OCI-LY1 (cell line): ENCODE measurements at regions not wholly inside any gene's neighbourhood (a gene's known extent, or its start where the extent isn't known, plus 50 kb on each side); places are given as distances from the start of the nearest gene placed in this dataset.

Source experiments
- H2AFZ ChIP-seq: fragments of 200-600 bp; sonication (generic), shearing (Covaris generic); 2 replicates; pipeline ENCODE4 v1.6.0; 2014; ENCODE audit warnings: antibody characterized with exemption, mild to moderate bottlenecking, low read length
- H3F3A ChIP-seq: fragments of 200-600 bp; sonication (generic), shearing (Covaris generic); 2 replicates; pipeline ENCODE4 v1.6.0; 2014; ENCODE audit warnings: mild to moderate bottlenecking, antibody characterized with exemption, low read length, moderate library complexity; ENCODE audit not compliant: insufficient read depth
- H3K27ac ChIP-seq: fragments of 200-600 bp; sonication (generic); 2 replicates; pipeline ENCODE4 v1.5.1; 2014; ENCODE audit warnings: low read length, mixed run types, mild to moderate bottlenecking, low read depth; ENCODE audit not compliant: poor library complexity, severe bottlenecking
- H3K27me3 ChIP-seq: fragments of 200-600 bp; sonication (generic); 2 replicates; pipeline ENCODE4 v1.6.0; 2014; ENCODE audit warnings: antibody characterized with exemption, mild to moderate bottlenecking, low read length, moderate library complexity; ENCODE audit not compliant: insufficient read depth
- H3K36me3 ChIP-seq: fragments of 200-600 bp; sonication (generic); 2 replicates; pipeline ENCODE4 v1.6.1; 2014; ENCODE audit warnings: mild to moderate bottlenecking, antibody characterized with exemption, low read length, moderate library complexity, mixed read lengths; ENCODE audit not compliant: insufficient read depth
- H3K4me1 ChIP-seq: fragments of 200-600 bp; sonication (generic); 2 replicates; pipeline ENCODE4 v1.5.1; 2014; ENCODE audit warnings: mild to moderate bottlenecking, low read length, moderate library complexity; ENCODE audit not compliant: insufficient read depth, severe bottlenecking
- H3K4me2 ChIP-seq: fragments of 200-600 bp; sonication (generic), shearing (Covaris generic); 2 replicates; pipeline ENCODE4 v1.6.1; 2014; ENCODE audit warnings: low read length
- H3K4me3 ChIP-seq: fragments of 200-600 bp; sonication (generic); 2 replicates; pipeline ENCODE4 v1.5.1; 2014; ENCODE audit warnings: low read length, low read depth, mild to moderate bottlenecking, mixed read lengths; ENCODE audit not compliant: poor library complexity, severe bottlenecking
- H3K79me2 ChIP-seq: fragments of 200-600 bp; shearing (Covaris generic); 2 replicates; pipeline ENCODE4 v1.6.1; 2016; ENCODE audit warnings: mixed run types, low read length, mixed read lengths; ENCODE audit not compliant: insufficient read depth
- H3K9ac ChIP-seq: fragments of 200-600 bp; sonication (generic), shearing (Covaris generic); 2 replicates; pipeline ENCODE4 v1.6.1; 2014; ENCODE audit warnings: mild to moderate bottlenecking, low read length, mixed read lengths
- H3K9me2 ChIP-seq: fragments of 200-600 bp; sonication (generic), shearing (Covaris generic); 2 replicates; pipeline ENCODE4 v1.6.1; 2014; ENCODE audit warnings: low read depth, mild to moderate bottlenecking, low read length, mixed read lengths
- H3K9me3 ChIP-seq: fragments of 200-600 bp; shearing (Covaris generic); 2 replicates; pipeline ENCODE4 v1.6.1; 2014; ENCODE audit warnings: low read length, mixed read lengths
- H4K20me1 ChIP-seq: fragments of 200-600 bp; sonication (generic), shearing (Covaris generic); 2 replicates; pipeline ENCODE4 v1.6.0; 2016; ENCODE audit warnings: mild to moderate bottlenecking, low read length; ENCODE audit not compliant: insufficient read depth
- EZH2 ChIP-seq: fragments of 200-600 bp; sonication (generic), shearing (Covaris generic); IDR thresholded peaks from 2 replicates; pipeline ENCODE4 v1.8.0; 2017; ENCODE audit warnings: borderline replicate concordance, mixed run types, mild to moderate bottlenecking, antibody characterized with exemption, low read length, moderate library complexity, mixed read lengths
- TF ChIP-seq, protein P1 (sequence below): fragments of 200-600 bp; sonication (generic), shearing (Covaris generic); IDR thresholded peaks from 2 replicates; pipeline ENCODE4 v1.5.1; 2017; ENCODE audit warnings: mild to moderate bottlenecking, antibody characterized with exemption, low read length, moderate library complexity, mixed read lengths

GRCh38 chr6:137304020-137304780 lies 85.0 kb upstream of the IFNGR1 start:
- H3K79me2 ChIP-seq, result no peaks in the 10 kb centered on the region

DNA sequence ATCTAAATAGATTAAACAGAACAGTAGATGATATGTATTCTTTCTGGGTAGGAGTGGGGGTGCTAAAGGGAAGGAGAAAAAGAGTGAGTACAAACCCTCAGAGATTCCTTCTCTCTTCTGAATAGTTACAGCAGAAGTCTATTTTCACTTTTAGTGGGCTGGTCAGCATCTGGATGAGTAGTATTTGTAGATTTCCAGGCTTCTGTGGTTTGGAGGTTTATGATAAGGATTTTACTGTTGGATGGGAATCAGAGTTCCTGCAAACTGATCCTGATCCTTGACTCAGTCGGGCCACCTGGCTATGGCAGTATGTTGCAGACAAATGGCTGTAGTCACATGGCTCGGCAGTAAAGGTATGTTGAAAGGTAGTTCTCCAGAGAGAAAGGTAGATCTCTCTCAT lies 84.3 kb upstream of the IFNGR1 start:
- Histone ChIP-seq H3K27ac (no peak overlapping the region), H3K27me3 (no peaks in the 10 kb centered on the region), H3K4me3 (no peak overlapping the region), H3K9ac (no peak overlapping the region), H3K4me2 (no peak overlapping the region), H3K9me2 (no peaks in the 10 kb centered on the region), H3K36me3 (no peaks in the 10 kb centered on the region), H3K79me2 (no peaks in the 10 kb centered on the region), H3K4me1 (no peaks in the 10 kb centered on the region), H3K9me3 (no peaks in the 10 kb centered on the region), H3F3A (no peaks in the 10 kb centered on the region), H4K20me1 (no peaks in the 10 kb centered on the region), H2AFZ (no peak overlapping the region)
- TF ChIP-seq EZH2, result no peak
- TF ChIP-seq, protein P1, sequence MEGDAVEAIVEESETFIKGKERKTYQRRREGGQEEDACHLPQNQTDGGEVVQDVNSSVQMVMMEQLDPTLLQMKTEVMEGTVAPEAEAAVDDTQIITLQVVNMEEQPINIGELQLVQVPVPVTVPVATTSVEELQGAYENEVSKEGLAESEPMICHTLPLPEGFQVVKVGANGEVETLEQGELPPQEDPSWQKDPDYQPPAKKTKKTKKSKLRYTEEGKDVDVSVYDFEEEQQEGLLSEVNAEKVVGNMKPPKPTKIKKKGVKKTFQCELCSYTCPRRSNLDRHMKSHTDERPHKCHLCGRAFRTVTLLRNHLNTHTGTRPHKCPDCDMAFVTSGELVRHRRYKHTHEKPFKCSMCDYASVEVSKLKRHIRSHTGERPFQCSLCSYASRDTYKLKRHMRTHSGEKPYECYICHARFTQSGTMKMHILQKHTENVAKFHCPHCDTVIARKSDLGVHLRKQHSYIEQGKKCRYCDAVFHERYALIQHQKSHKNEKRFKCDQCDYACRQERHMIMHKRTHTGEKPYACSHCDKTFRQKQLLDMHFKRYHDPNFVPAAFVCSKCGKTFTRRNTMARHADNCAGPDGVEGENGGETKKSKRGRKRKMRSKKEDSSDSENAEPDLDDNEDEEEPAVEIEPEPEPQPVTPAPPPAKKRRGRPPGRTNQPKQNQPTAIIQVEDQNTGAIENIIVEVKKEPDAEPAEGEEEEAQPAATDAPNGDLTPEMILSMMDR, result no peak

More at GRCh38 chr6:137304020-137304780, 85.0 kb upstream of the IFNGR1 start:
- Histone ChIP-seq H3K27ac (no peak overlapping the region), H3K9me3 (no peaks in the 10 kb centered on the region), H3K4me3 (no peak overlapping the region), H3F3A (no peaks in the 10 kb centered on the region), H3K4me1 (no peaks in the 10 kb centered on the region), H4K20me1 (no peaks in the 10 kb centered on the region), H3K27me3 (no peaks in the 10 kb centered on the region), H3K36me3 (no peaks in the 10 kb centered on the region), H3K4me2 (no peak overlapping the region), H3K9me2 (no peaks in the 10 kb centered on the region), H3K9ac (no peak overlapping the region), H2AFZ (no peak overlapping the region)
- TF ChIP-seq EZH2, result no peak
- TF ChIP-seq, protein P1, result no peak

- Histone ChIP-seq H3K27ac (no peak overlapping the region), H3K9me2 (no peaks in the 10 kb centered on the region), H3K27me3 (no peaks in the 10 kb centered on the region), H4K20me1 (no peaks in the 10 kb centered on the region), H3K79me2 (no peaks in the 10 kb centered on the region), H3K4me3 (no peak overlapping the region), H3K4me2 (no peak overlapping the region), H2AFZ (no peak overlapping the region), H3K9ac (no peak overlapping the region), H3K36me3 (no peaks in the 10 kb centered on the region), H3K4me1 (no peaks in the 10 kb centered on the region), H3F3A (no peaks in the 10 kb centered on the region), H3K9me3 (no peaks in the 10 kb centered on the region)
- TF ChIP-seq, protein P1, result no peak
- no peak for TF ChIP-seq EZH2
Observed at GRCh38 chr6:137299681-137300080, 80.5 kb upstream of the IFNGR1 start.
